ENCODE measurements at regions not wholly inside any gene's neighbourhood (a gene's known extent, or its start where the extent isn't known, plus 50 kb on each side); places are given as distances from the start of the nearest gene placed in this dataset.

DNA sequence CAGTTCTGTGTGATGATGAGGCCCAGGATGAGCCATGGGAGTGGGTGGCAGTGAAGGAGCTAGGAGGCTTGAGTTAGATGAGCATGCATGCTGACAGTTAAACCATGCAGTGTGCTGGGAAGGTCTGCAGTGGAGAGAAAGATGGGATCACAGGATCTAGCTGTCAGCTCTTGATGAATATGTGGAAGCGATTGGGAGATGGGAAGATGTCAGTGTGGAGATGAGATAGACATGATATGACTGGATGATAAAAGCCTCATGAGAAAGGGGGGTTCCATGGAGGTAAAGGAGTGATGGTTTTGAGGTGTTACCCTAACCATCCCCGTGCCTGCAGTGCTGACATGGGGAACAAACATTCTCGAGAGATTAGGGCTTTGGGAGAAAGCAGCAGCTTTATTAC lies 165.0 kb upstream of the CTBP2 start:
- Histone ChIP-seq H3K4me1 (ENCODE audit: control insufficient read depth in 5 of 5, insufficient read depth in 5 of 5, low read length in 5 of 5) (no peaks in the 10 kb centered on the region), H3K4me3 (no peak overlapping the region), H3K36me3 (ENCODE audit: control insufficient read depth in 4 of 4, insufficient read depth in 4 of 4, low read length in 4 of 4) (no peaks in the 10 kb centered on the region), H3K27ac (ENCODE audit: low read depth in 1 of 2, low read length in 1 of 2) (no peak overlapping the region), H3K9me3 (ENCODE audit: control insufficient read depth in 4 of 4, insufficient read depth in 3 of 4, low read length in 3 of 4) (peaks cover 0 to 18% (median 6%) of the 10 kb centered on the region in 4 donors), H3K27me3 (ENCODE audit: control insufficient read depth in 3 of 3, insufficient read depth in 3 of 3, low read length in 2 of 3) (peaks cover 0 to 3% (median 0%) of the 10 kb centered on the region in 3 donors), H3K9ac (ENCODE audit: insufficient read depth in 1 of 2, low read length in 2 of 2) (no peak overlapping the region)
- WGBS, 2 donors = 65 to 74% methylated on average over 3 of the region's 3 CpGs
- DNase-seq (no peak), ATAC-seq (ENCODE audit: insufficient read depth, low FRiP score) (no peak)
- TF ChIP-seq, protein P1, sequence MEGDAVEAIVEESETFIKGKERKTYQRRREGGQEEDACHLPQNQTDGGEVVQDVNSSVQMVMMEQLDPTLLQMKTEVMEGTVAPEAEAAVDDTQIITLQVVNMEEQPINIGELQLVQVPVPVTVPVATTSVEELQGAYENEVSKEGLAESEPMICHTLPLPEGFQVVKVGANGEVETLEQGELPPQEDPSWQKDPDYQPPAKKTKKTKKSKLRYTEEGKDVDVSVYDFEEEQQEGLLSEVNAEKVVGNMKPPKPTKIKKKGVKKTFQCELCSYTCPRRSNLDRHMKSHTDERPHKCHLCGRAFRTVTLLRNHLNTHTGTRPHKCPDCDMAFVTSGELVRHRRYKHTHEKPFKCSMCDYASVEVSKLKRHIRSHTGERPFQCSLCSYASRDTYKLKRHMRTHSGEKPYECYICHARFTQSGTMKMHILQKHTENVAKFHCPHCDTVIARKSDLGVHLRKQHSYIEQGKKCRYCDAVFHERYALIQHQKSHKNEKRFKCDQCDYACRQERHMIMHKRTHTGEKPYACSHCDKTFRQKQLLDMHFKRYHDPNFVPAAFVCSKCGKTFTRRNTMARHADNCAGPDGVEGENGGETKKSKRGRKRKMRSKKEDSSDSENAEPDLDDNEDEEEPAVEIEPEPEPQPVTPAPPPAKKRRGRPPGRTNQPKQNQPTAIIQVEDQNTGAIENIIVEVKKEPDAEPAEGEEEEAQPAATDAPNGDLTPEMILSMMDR (IDR thresholded peaks at IDR 0.05; ENCODE audit: control extremely low read depth, extremely low read depth) = no peak

DNA sequence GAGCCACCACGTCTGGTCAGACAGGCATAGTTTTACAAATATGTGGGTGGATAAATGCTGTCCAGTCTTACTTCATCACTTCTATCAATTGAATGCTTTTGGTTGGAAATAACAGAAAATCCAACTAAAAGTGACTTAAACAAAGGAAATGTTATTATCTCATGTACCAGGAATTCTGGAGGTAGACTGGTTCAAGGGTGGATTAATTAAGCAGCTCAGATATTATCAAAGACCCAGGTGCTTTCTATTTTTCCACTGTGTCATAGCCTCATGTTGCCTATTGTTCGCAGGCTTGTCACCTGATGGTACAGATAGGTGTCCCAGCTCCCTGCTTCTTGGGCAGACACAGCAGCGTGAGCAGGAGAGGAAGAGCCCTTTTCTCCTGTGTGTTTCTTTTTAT lies 156.1 kb upstream of the CTBP2 start:
- H3K27me3 ChIP-seq (ENCODE audit: control insufficient read depth in 3 of 3, insufficient read depth in 3 of 3, low read length in 2 of 3) = no peaks in the 10 kb centered on the region
- no peak overlapping the region for H3K27ac ChIP-seq (ENCODE audit: low read depth in 1 of 2, low read length in 1 of 2)
- H3K9me3 ChIP-seq (ENCODE audit: control insufficient read depth in 4 of 4, insufficient read depth in 3 of 4, low read length in 3 of 4) = peaks cover 0 to 4% (median 1%) of the 10 kb centered on the region in 4 donors
- ATAC-seq (ENCODE audit: insufficient read depth, low FRiP score) = no peak
- H3K4me1 ChIP-seq (ENCODE audit: control insufficient read depth in 5 of 5, insufficient read depth in 5 of 5, low read length in 5 of 5) = no peaks in the 10 kb centered on the region
- no peak overlapping the region for H3K9ac ChIP-seq (ENCODE audit: insufficient read depth in 1 of 2, low read length in 2 of 2)
- no peak for DNase-seq
- 75 to 77% methylated on average over 3 of the region's 3 CpGs for WGBS, 2 donors
- H3K36me3 ChIP-seq (ENCODE audit: control insufficient read depth in 4 of 4, insufficient read depth in 4 of 4, low read length in 4 of 4) = no peaks in the 10 kb centered on the region
- H3K4me3 ChIP-seq = no peak overlapping the region
- TF ChIP-seq, protein P1 (IDR thresholded peaks at IDR 0.05; ENCODE audit: control extremely low read depth, extremely low read depth) = no peak

DNA sequence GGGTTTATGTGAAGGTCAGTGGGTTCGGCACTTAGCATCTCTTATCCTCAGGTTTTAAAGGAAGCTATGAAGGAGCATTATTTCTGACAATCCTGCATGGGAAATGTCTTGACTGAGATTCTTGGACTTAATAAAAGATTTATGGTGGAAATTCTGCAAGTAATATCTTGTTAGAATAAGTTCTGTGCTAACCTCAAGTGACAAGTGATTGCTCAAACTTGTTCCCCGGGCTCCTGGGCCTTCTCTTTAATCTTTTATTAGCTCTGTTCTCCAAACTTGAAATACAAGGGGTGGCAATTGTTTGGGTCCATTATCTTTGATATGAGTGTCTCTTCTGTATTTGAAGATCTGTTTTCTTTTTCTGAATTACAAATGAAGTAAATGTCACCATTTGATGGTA lies 140.6 kb upstream of the CTBP2 start:
- Histone ChIP-seq H3K27me3 (ENCODE audit: control insufficient read depth in 3 of 3, insufficient read depth in 3 of 3, low read length in 2 of 3) (peaks cover 0 to 3% (median 0%) of the 10 kb centered on the region in 3 donors), H3K27ac (ENCODE audit: low read depth in 1 of 2, low read length in 1 of 2) (no peak overlapping the region), H3K36me3 (ENCODE audit: control insufficient read depth in 4 of 4, insufficient read depth in 4 of 4, low read length in 4 of 4) (no peaks in the 10 kb centered on the region), H3K9me3 (ENCODE audit: control insufficient read depth in 4 of 4, insufficient read depth in 3 of 4, low read length in 3 of 4) (no peaks in the 10 kb centered on the region), H3K9ac (ENCODE audit: insufficient read depth in 1 of 2, low read length in 2 of 2) (no peak overlapping the region), H3K4me3 (no peak overlapping the region), H3K4me1 (ENCODE audit: control insufficient read depth in 5 of 5, insufficient read depth in 5 of 5, low read length in 5 of 5) (no peaks in the 10 kb centered on the region)
- whole genome bisulfite sequencing, 2 donors = 61 to 80% methylated on average over 2 of the region's 2 CpGs
- TF ChIP-seq, protein P1 (IDR thresholded peaks at IDR 0.05; ENCODE audit: control extremely low read depth, extremely low read depth) = no peak
- ATAC-seq (ENCODE audit: insufficient read depth, low FRiP score) (no peak), DNase-seq (no peak)

DNA sequence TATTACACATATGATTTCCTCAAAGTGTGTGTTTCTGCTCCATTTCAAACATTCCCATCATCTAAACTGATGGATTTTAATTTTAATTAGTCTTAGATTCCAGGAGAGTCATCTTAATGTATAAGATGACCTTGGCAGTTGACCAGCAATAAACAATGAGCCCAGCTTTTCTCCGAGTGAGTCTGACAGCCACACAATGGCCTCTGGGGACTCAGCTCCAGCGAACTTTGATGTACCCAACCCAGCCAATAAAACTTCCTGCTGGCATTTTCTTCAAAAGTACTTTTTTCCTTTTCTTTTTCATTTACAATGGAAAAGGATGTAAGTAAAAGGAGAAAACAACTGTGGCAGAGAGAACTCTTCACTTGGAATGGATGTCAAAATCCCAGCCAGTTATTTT lies 139.1 kb upstream of the CTBP2 start:
- TF ChIP-seq, protein P1 (IDR thresholded peaks at IDR 0.05; ENCODE audit: control extremely low read depth, extremely low read depth) = no peak
- Histone ChIP-seq H3K27me3 (ENCODE audit: control insufficient read depth in 3 of 3, insufficient read depth in 3 of 3, low read length in 2 of 3) (peaks cover 0 to 3% (median 0%) of the 10 kb centered on the region in 3 donors), H3K36me3 (ENCODE audit: control insufficient read depth in 4 of 4, insufficient read depth in 4 of 4, low read length in 4 of 4) (no peaks in the 10 kb centered on the region), H3K27ac (ENCODE audit: low read depth in 1 of 2, low read length in 1 of 2) (no peak overlapping the region), H3K9ac (ENCODE audit: insufficient read depth in 1 of 2, low read length in 2 of 2) (no peak overlapping the region), H3K4me1 (ENCODE audit: control insufficient read depth in 5 of 5, insufficient read depth in 5 of 5, low read length in 5 of 5) (no peaks in the 10 kb centered on the region), H3K4me3 (no peak overlapping the region), H3K9me3 (ENCODE audit: control insufficient read depth in 4 of 4, insufficient read depth in 3 of 4, low read length in 3 of 4) (no peaks in the 10 kb centered on the region)
- ATAC-seq (ENCODE audit: insufficient read depth, low FRiP score) = no peak
- 17 to 36% methylated on average over 2 of the region's 2 CpGs for WGBS, 2 donors
- no peak for DNase-seq
